GM12878 (cell line): ENCODE measurements at regions not wholly inside any gene's neighbourhood (a gene's known extent, or its start where the extent isn't known, plus 50 kb on each side); places are given as distances from the start of the nearest gene placed in this dataset.

Source experiments
- CTCF ChIP-seq, 3 experiments: IDR thresholded peaks in 2 of 3; conservative IDR thresholded peaks in 1 of 3; 2 replicates each; pipeline ENCODE4 v1.5.1; 2011; ENCODE audit warnings: low read depth in 3 of 3, low read length in 3 of 3, mild to moderate bottlenecking in 3 of 3, control low read depth in 2 of 3, moderate library complexity in 2 of 3, inconsistent platforms in 1 of 3, mixed read lengths in 1 of 3; ENCODE audit not compliant: control insufficient read depth in 2 of 3, insufficient read depth in 1 of 3; ENCODE audit errors: extremely low read depth in 1 of 3
- FOS ChIP-seq: IDR thresholded peaks from 3 replicates; pipeline ENCODE4 v1.6.1; 2011; ENCODE audit warnings: borderline replicate concordance; ENCODE audit not compliant: insufficient read length; ENCODE audit errors: extremely low read depth
- HDGF ChIP-seq: fragments of 450-650 bp; IDR thresholded peaks from 2 replicates; pipeline ENCODE4 v1.6.1; 2016; ENCODE audit warnings: antibody characterized with exemption
- POLR2A ChIP-seq: IDR thresholded peaks from 2 replicates; pipeline ENCODE4 v1.6.1; 2011; ENCODE audit warnings: low read depth, mild to moderate bottlenecking, low read length

- TF ChIP-seq FOS (no peak), POLR2A (no peak), HDGF (no peak), CTCF (IDR thresholded peaks at IDR 0.05 in 2 of 3, conservative IDR thresholded peaks at IDR 0.05 in 1 of 3; ENCODE audit: control insufficient read depth in 2 of 3, extremely low read depth in 1 of 3, insufficient read depth in 1 of 3, low read depth in 3 of 3, low read length in 3 of 3) (no peak)
Measured at GRCh38 chr4:85376285-85376684, 98.7 kb upstream of the ARHGAP24 start.
